WTC11 (cell line): ENCODE measurements at regions not wholly inside any gene's neighbourhood (a gene's known extent, or its start where the extent isn't known, plus 50 kb on each side); places are given as distances from the start of the nearest gene placed in this dataset.

Experiments used
- ATF2 ChIP-seq: sonication (generic); formaldehyde crosslinking; IDR thresholded peaks from 2 replicates; pipeline ENCODE4 v1.8.1; 2022; ENCODE audit warnings: low read depth, missing genetic modification reagents, borderline replicate concordance
- ATF3 ChIP-seq: sonication (generic); formaldehyde crosslinking; conservative IDR thresholded peaks from 2 replicates; pipeline ENCODE4 v1.8.1; 2022; ENCODE audit warnings: mild to moderate bottlenecking, missing genetic modification reagents
- CREB1 ChIP-seq: sonication (generic); formaldehyde crosslinking; IDR thresholded peaks from 2 replicates; pipeline ENCODE4 v1.8.0; 2023; ENCODE audit warnings: mild to moderate bottlenecking, missing genetic modification reagents
- CTCF ChIP-seq: fragments of 200-600 bp; IDR thresholded peaks from 2 replicates; pipeline ENCODE4 v1.8.0; 2022; ENCODE audit warnings: antibody characterized with exemption
- ETV6 ChIP-seq: sonication (generic); formaldehyde crosslinking; IDR thresholded peaks from 2 replicates; pipeline ENCODE4 v1.8.1; 2022; ENCODE audit warnings: mild to moderate bottlenecking, missing genetic modification reagents
- MAX ChIP-seq: sonication (generic); formaldehyde crosslinking; IDR thresholded peaks from 2 replicates; pipeline ENCODE4 v1.8.0; 2022; ENCODE audit warnings: mild to moderate bottlenecking, missing genetic modification reagents
- NR1H2 ChIP-seq: sonication (generic); formaldehyde crosslinking; IDR thresholded peaks from 2 replicates; pipeline ENCODE4 v1.9.0; 2021; ENCODE audit warnings: mild to moderate bottlenecking, moderate library complexity, missing genetic modification reagents
- PREB ChIP-seq: sonication (generic); formaldehyde crosslinking; IDR thresholded peaks from 2 replicates; pipeline ENCODE4 v1.8.1; 2022; ENCODE audit warnings: mild to moderate bottlenecking, missing genetic modification reagents, moderate library complexity, borderline replicate concordance
- RELA ChIP-seq: sonication (generic); formaldehyde crosslinking; IDR thresholded peaks from 2 replicates; pipeline ENCODE4 v1.8.1; 2022; ENCODE audit warnings: missing genetic modification reagents, mild to moderate bottlenecking, borderline replicate concordance
- SP1 ChIP-seq: sonication (generic); formaldehyde crosslinking; conservative IDR thresholded peaks from 2 replicates; pipeline ENCODE4 v1.8.1; 2022; ENCODE audit warnings: missing genetic modification reagents
- TEAD1 ChIP-seq: sonication (generic); formaldehyde crosslinking; IDR thresholded peaks from 2 replicates; pipeline ENCODE4 v1.8.0; 2022; ENCODE audit warnings: mild to moderate bottlenecking, missing genetic modification reagents
- USF2 ChIP-seq: sonication (generic); formaldehyde crosslinking; IDR thresholded peaks from 2 replicates; pipeline ENCODE4 v1.8.1; 2023; ENCODE audit warnings: mild to moderate bottlenecking, missing genetic modification reagents, moderate library complexity
- ZBTB43 ChIP-seq: sonication (generic); formaldehyde crosslinking; IDR thresholded peaks from 2 replicates; pipeline ENCODE4 v1.8.1; 2023; ENCODE audit warnings: mild to moderate bottlenecking, missing genetic modification reagents
- ZNF532 ChIP-seq: fragments of 250-450 bp; sonication (Bioruptor Pico); IDR thresholded peaks from 2 replicates; pipeline ENCODE4 v1.9.0; 2021; ENCODE audit warnings: mild to moderate bottlenecking, borderline replicate concordance

- TF ChIP-seq CTCF (no peak), MAX (no peak), NR1H2 (no peak), USF2 (CRISPR knock-in tag) (no peak), TEAD1 (CRISPR knock-in tag) (no peak), SP1 (CRISPR knock-in tag) (no peak), RELA (CRISPR knock-in tag) (no peak), ZNF532 (no peak), PREB (CRISPR knock-in tag) (no peak), ATF3 (CRISPR knock-in tag) (no peak), ETV6 (CRISPR knock-in tag) (no peak), CREB1 (CRISPR knock-in tag) (no peak), ZBTB43 (no peak), ATF2 (CRISPR knock-in tag) (no peak)
Observed at GRCh38 chr11:27216270-27217149, 146.5 kb downstream of the CCDC34 start.
